Duodenal mucosa (tissue), 2 donors: ENCODE measurements at regions not wholly inside any gene's neighbourhood (a gene's known extent, or its start where the extent isn't known, plus 50 kb on each side); places are given as distances from the start of the nearest gene placed in this dataset.

Experiments used
- H3K27ac ChIP-seq: one replicate; pipeline ENCODE4 v1.7.0; 2013; ENCODE audit warnings: low read depth, low read length
- H3K27me3 ChIP-seq, 2 donors: one replicate each; pipeline ENCODE4 v1.7.0; 2013; ENCODE audit warnings: low read length in 2 of 2, control low read depth in 1 of 2; ENCODE audit not compliant: insufficient read depth in 2 of 2, control insufficient read depth in 1 of 2
- H3K36me3 ChIP-seq, 2 donors: one replicate each; pipeline ENCODE4 v1.7.0; 2013; ENCODE audit warnings: low read length in 2 of 2, control low read depth in 1 of 2; ENCODE audit not compliant: insufficient read depth in 2 of 2, control insufficient read depth in 1 of 2
- H3K4me1 ChIP-seq, 2 donors: one replicate each; pipeline ENCODE4 v1.7.0; 2013; ENCODE audit warnings: low read length in 2 of 2, control low read depth in 1 of 2; ENCODE audit not compliant: insufficient read depth in 2 of 2, control insufficient read depth in 1 of 2
- H3K4me3 ChIP-seq, 2 donors: one replicate each; pipeline ENCODE4 v1.7.0; 2013; ENCODE audit warnings: low read length in 2 of 2, low read depth in 1 of 2
- H3K9ac ChIP-seq, 2 donors: one replicate each; pipeline ENCODE4 v1.7.0; 2013; ENCODE audit warnings: low read length in 2 of 2, low read depth in 1 of 2
- H3K9me3 ChIP-seq, 2 donors: one replicate each; pipeline ENCODE4 v1.7.0; 2013; ENCODE audit warnings: low read length in 2 of 2, control low read depth in 1 of 2; ENCODE audit not compliant: control insufficient read depth in 1 of 2

DNA sequence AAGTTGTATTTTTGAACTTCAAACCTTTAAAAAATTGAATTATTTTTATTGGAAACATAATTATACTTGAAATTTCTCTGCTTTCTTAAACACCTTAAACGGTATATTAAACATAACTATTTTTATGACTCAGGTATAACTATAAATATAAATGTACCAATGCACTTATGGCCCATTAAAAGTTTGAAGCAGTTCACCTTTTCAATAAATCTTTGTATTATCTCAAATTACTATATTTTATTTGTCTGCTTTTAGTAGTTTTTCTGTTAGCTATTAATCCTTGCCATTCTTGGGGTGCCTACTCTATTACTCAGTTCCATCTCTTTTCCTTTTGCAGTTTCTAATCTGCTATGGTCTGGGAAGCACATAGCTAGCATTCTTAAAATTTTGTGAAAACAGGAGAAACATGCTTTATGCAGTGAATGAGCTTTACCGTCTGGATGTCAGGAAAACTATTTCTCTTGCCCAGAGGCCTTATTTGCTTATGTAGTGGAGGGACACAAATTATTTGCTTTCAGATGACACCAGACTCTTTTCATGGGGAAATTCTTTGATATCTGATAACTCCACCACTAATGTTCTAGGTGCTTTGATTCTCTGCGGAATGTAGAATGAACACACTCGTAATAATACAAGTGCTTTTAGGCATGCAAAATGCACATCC lies 378.9 kb upstream of the CITED2 start:
- Histone ChIP-seq H3K36me3 (no peaks in the 10 kb centered on the region), H3K27ac (no peak overlapping the region), H3K9me3 (no peaks in the 10 kb centered on the region), H3K9ac (no peak overlapping the region), H3K4me3 (no peak overlapping the region), H3K4me1 (peaks cover 4 to 6% of the 10 kb centered on the region in 2 donors), H3K27me3 (no peaks in the 10 kb centered on the region)

GRCh38 chr6:139752086-139752485 lies 377.6 kb upstream of the CITED2 start:
- Histone ChIP-seq H3K4me3 (no peak overlapping the region), H3K36me3 (no peaks in the 10 kb centered on the region), H3K4me1 (peaks cover 4 to 6% of the 10 kb centered on the region in 2 donors), H3K27ac (no peak overlapping the region), H3K9me3 (no peaks in the 10 kb centered on the region), H3K27me3 (no peaks in the 10 kb centered on the region), H3K9ac (no peak overlapping the region)

- no peak overlapping the region for H3K27ac ChIP-seq
- no peaks in the 10 kb centered on the region for H3K9me3 ChIP-seq
- H3K27me3 ChIP-seq = no peaks in the 10 kb centered on the region
- H3K4me3 ChIP-seq = no peak overlapping the region
- no peak overlapping the region for H3K9ac ChIP-seq
- no peaks in the 10 kb centered on the region for H3K36me3 ChIP-seq
- H3K4me1 ChIP-seq = peaks cover 4 to 6% of the 10 kb centered on the region in 2 donors
These were observed 376.7 kb upstream of the CITED2 start for GRCh38 chr6:139751179-139751578.

DNA sequence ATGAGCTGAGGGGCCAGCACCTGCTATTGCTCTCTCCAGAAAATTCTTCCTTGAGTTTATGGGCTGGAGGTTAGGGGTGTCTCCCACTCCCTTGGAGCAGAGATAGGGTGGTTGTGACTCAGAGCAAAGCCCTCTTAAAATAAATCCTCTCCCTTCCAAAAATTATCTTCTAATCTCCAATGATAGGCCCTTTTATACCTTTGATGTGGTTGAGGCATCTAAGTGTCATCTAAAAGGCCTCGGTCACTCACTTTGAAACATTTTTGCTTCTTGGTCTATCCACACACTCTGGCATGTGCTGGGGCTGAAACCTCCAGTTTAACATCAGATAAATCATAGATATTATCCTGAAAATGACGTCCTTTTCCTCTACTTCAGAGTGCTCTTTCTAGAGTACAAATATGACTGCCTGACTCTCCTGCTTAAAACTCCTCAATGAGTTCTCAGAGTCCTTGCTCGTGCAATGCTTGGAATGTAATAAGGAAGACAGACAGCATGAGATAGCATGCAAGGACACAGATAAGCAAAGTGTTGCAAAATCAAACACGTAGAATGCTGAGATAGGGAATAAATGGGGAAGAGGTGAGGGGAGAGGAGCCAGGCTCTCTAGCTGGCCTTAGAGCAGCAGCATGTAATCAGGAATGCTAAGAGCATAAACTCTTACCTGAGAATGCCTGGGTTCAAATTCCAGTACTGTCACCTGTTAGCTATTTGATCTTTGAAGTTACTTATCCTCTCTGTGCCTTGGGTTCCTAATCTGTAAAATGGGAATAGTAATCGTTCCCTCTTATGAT lies 374.1 kb upstream of the CITED2 start:
- Histone ChIP-seq H3K9ac (no peak overlapping the region), H3K4me3 (no peak overlapping the region), H3K36me3 (no peaks in the 10 kb centered on the region), H3K9me3 (no peaks in the 10 kb centered on the region), H3K27ac (no peak overlapping the region), H3K27me3 (no peaks in the 10 kb centered on the region), H3K4me1 (peaks cover 8 to 10% of the 10 kb centered on the region in 2 donors)

DNA sequence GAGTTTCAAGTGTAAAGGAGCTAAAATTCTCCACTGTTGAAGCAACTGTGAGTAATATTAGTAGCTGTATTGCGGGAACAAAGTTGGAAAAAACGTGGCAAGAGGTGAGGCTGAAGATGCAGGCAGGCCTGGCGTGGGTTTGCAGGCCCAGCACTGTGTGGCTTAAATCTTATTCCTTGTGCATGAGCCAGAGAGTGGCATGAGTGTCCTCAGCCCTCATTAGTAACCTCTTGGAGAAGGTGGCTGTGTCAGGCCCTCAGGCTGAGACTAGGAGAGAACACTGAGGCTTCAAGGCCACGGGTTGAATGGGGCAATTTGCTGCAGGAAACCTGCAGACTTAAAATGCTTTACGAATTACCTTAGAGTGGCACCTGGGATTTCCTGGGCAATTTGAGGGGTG lies 372.7 kb upstream of the CITED2 start:
- H3K36me3 ChIP-seq = no peaks in the 10 kb centered on the region
- no peak overlapping the region for H3K9ac ChIP-seq
- H3K27ac ChIP-seq = no peak overlapping the region
- H3K27me3 ChIP-seq = no peaks in the 10 kb centered on the region
- H3K4me3 ChIP-seq = no peak overlapping the region
- no peaks in the 10 kb centered on the region for H3K9me3 ChIP-seq
- H3K4me1 ChIP-seq = peaks cover 12 to 13% of the 10 kb centered on the region in 2 donors

GRCh38 chr6:139744891-139745290 lies 370.4 kb upstream of the CITED2 start:
- no peak overlapping the region for H3K9ac ChIP-seq
- no peaks in the 10 kb centered on the region for H3K9me3 ChIP-seq
- H3K27me3 ChIP-seq = no peaks in the 10 kb centered on the region
- no peak overlapping the region for H3K4me3 ChIP-seq
- no peak overlapping the region for H3K27ac ChIP-seq
- H3K4me1 ChIP-seq = peaks cover 12 to 13% of the 10 kb centered on the region in 2 donors
- no peaks in the 10 kb centered on the region for H3K36me3 ChIP-seq

DNA sequence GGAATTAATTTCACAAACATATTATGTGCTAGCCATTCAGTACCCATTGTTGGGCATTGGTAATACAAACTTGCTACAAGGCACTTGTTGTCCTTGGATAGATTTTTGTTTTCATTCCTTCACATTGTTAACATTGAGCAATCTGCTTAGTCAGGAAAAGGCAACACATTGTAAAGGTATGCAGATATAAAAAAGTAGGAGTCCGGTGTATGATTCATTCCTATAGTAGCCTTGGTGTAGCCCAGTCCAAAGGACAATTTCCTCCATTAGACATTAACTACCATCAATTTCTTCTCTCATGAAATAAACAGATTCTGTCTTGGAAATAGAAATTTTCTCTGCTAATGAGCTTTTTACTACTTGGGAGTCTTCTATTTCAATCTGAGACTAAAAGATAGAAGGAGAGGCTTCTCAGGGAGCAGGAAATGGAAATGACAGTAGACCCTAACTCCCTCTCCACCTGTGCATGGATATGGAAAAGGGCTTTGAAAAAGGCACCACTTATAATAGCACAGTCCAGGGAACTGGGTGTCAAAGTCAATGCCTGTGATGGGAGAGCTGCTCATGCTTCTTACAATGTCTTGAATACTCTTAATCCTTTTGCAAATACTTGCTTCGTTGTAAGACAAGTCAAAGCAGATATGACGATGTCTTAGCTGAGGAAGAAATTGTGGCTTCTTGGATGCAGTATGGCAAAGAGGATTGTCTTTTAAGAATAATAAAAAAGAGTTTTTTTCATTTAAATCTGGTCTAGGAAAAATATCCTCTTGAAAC lies 369.4 kb upstream of the CITED2 start:
- no peak overlapping the region for H3K27ac ChIP-seq
- H3K9me3 ChIP-seq = no peaks in the 10 kb centered on the region
- no peak overlapping the region for H3K9ac ChIP-seq
- H3K4me1 ChIP-seq = peaks cover 12 to 13% of the 10 kb centered on the region in 2 donors
- no peaks in the 10 kb centered on the region for H3K36me3 ChIP-seq
- H3K4me3 ChIP-seq = no peak overlapping the region
- H3K27me3 ChIP-seq = no peaks in the 10 kb centered on the region

DNA sequence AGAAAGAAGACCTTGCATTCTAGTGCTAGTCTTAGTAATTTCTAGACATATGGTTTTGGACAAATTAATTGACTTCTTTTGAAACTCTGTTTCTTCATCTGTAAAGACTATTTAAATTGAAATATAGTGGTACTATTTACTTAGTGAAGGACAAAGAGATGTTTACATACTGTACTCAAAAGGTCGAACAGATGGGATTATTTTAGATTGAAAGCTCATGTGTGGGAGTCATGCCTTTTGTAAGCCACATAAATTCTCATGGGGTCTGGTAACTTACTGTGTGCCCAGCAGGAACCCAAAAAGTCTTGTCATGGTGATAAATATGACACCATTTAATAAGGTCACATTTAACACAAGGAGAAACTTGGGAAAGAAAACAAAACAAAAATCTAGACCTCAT lies 368.2 kb upstream of the CITED2 start:
- Histone ChIP-seq H3K4me3 (no peak overlapping the region), H3K9me3 (no peaks in the 10 kb centered on the region), H3K9ac (no peak overlapping the region), H3K27me3 (no peaks in the 10 kb centered on the region), H3K27ac (no peak overlapping the region), H3K4me1 (peaks cover 8 to 13% of the 10 kb centered on the region in 2 donors), H3K36me3 (no peaks in the 10 kb centered on the region)

GRCh38 chr6:139738801-139739455 lies 364.5 kb upstream of the CITED2 start:
- Histone ChIP-seq H3K27me3 (no peaks in the 10 kb centered on the region), H3K9me3 (no peaks in the 10 kb centered on the region), H3K4me3 (no peak overlapping the region), H3K4me1 (peaks cover 5 to 7% of the 10 kb centered on the region in 2 donors), H3K9ac (no peak overlapping the region), H3K27ac (no peak overlapping the region), H3K36me3 (no peaks in the 10 kb centered on the region)
